Suprapubic skin (tissue), 4 donors: ENCODE measurements at regions not wholly inside any gene's neighbourhood (a gene's known extent, or its start where the extent isn't known, plus 50 kb on each side); places are given as distances from the start of the nearest gene placed in this dataset.

ENCODE experiments used
- DNase-seq, 2 donors: peaks; one replicate each; pipeline ENCODE4 v3.0.0-alpha.2; 2019; ENCODE audit warnings: low spot score in 2 of 2
- H3K27ac ChIP-seq: fragments of 200-600 bp; sonication (generic); one replicate; pipeline ENCODE4 v1.5.1; 2019
- H3K27me3 ChIP-seq: fragments of 200-600 bp; sonication (generic); one replicate; pipeline ENCODE4 v1.5.1; 2019
- H3K36me3 ChIP-seq: fragments of 200-600 bp; sonication (generic); one replicate; pipeline ENCODE4 v1.5.1; 2019
- H3K4me1 ChIP-seq: fragments of 200-600 bp; sonication (generic); one replicate; pipeline ENCODE4 v1.5.1; 2019
- H3K4me3 ChIP-seq: fragments of 200-600 bp; sonication (generic); one replicate; pipeline ENCODE4 v1.5.1; 2019; ENCODE audit warnings: mild to moderate bottlenecking
- H3K9me3 ChIP-seq: fragments of 200-600 bp; sonication (generic); one replicate; pipeline ENCODE4 v1.5.1; 2019
- CTCF ChIP-seq, 2 donors: fragments of 200-600 bp in 1 of 2; fragments of 450-650 bp in 1 of 2; sonication (generic) in 1 of 2; IDR thresholded peaks; one replicate each; pipeline ENCODE4 v1.5.1; 2016 to 2019; ENCODE audit warnings: antibody characterized with exemption in 2 of 2, mild to moderate bottlenecking in 1 of 2, moderate library complexity in 1 of 2
- EP300 ChIP-seq: sonication (generic); formaldehyde crosslinking; IDR thresholded peaks from one replicate; pipeline ENCODE4 v1.6.1; 2017; ENCODE audit warnings: antibody characterized with exemption
- POLR2A ChIP-seq, 2 donors: fragments of 450-650 bp; IDR thresholded peaks; one replicate each; pipeline ENCODE4 v1.6.1; 2017; ENCODE audit warnings: antibody characterized with exemption in 2 of 2, mild to moderate bottlenecking in 2 of 2, moderate library complexity in 2 of 2
- POLR2AphosphoS5 ChIP-seq, 3 donors: sonication (generic); formaldehyde crosslinking; IDR thresholded peaks; one replicate each; pipeline ENCODE4 v1.6.1; 2017; ENCODE audit warnings: antibody characterized with exemption in 3 of 3
- WGBS: methylation state at CpG from one replicate; pipeline ENCODE4 v1.1.5; 2018; 5-methylcytosine and 5-hydroxymethylcytosine counted together

DNA sequence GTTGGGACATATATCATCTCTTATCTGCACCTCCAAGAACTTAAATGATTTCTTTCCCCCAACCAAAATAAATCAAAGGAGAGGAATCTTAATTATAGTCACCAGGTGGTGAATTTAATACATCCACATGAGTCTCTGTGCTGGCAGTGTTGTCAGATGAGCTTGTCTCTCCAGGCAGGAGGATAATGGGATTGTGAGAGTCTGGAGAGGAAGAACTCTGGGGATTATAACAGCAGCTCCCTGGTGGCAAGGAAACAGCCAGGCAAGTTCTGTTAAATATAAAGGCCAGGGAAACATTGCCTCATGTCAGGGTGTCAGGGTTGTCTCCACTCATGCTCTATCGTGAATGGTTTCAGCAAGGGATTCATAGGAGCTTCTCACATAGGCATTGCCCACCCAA is 80.8 kb downstream of the TLR4 start:
- Histone ChIP-seq H3K9me3 (no peaks in the 10 kb centered on the region), H3K4me1 (peaks cover 13% of the 10 kb centered on the region), H3K27ac (no peak overlapping the region), H3K4me3 (no peak overlapping the region), H3K36me3 (no peaks in the 10 kb centered on the region), H3K27me3 (no peaks in the 10 kb centered on the region)
- DNase-seq: no peak
- no peak for TF ChIP-seq POLR2A (IDR thresholded peaks at IDR 0.05)
- no peak for TF ChIP-seq POLR2AphosphoS5 (IDR thresholded peaks at IDR 0.05)
- no peak for TF ChIP-seq EP300
- TF ChIP-seq CTCF (IDR thresholded peaks at IDR 0.05): no peak
- WGBS: 62% methylated on average over 1 of the region's 1 CpG

DNA sequence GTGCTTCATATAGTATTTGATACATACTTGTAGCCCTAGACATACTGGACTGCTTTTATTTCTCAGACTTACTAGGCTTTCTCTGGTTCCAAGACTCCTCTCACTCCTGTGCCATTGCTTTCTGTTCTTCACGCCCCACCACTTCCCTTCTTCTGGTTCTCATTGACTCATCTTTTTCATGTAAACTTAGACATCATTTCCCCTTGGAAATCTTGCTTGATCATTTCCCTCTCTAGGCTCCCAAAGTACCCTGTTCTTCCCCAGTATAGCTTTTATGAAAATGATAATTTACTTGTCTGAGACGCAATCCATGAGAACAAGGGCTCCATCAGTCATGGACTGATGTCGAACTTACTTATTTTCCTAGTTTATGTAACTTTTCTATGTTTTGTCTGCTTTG is 83.5 kb downstream of the TLR4 start:
- H3K4me3 ChIP-seq: no peak overlapping the region
- WGBS: 84% methylated on average over 3 of the region's 3 CpGs
- no peaks in the 10 kb centered on the region for H3K9me3 ChIP-seq
- H3K4me1 ChIP-seq: peaks cover 9% of the 10 kb centered on the region
- no peaks in the 10 kb centered on the region for H3K27me3 ChIP-seq
- TF ChIP-seq POLR2AphosphoS5 (IDR thresholded peaks at IDR 0.05): no peak
- no peak for TF ChIP-seq POLR2A (IDR thresholded peaks at IDR 0.05)
- no peak for TF ChIP-seq CTCF (IDR thresholded peaks at IDR 0.05)
- no peak for TF ChIP-seq EP300
- no peaks in the 10 kb centered on the region for H3K36me3 ChIP-seq
- H3K27ac ChIP-seq: no peak overlapping the region
- DNase-seq: no peak

DNA sequence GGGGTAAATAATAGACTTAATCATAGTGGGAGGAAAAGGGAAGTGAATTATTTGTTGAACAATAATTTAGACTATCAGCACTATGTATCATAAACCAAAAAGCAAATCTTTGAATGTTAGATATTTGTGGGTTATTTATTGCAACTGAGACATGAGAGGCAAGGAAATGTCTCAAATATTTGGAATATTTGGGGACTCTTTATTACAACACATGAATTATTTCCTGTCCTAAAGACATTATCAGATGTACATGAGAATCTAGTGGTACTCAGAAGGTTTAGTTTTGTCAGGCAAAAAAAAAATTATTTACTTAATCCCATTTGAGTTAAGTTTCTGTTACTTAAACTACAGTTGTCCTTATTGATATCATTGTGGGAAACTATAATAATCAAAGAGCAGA is 91.1 kb downstream of the TLR4 start:
- H3K27ac ChIP-seq: no peak overlapping the region
- H3K36me3 ChIP-seq: no peaks in the 10 kb centered on the region
- no peak overlapping the region for H3K4me3 ChIP-seq
- no peak for TF ChIP-seq CTCF (IDR thresholded peaks at IDR 0.05)
- TF ChIP-seq POLR2A (IDR thresholded peaks at IDR 0.05): no peak
- no peak for TF ChIP-seq POLR2AphosphoS5 (IDR thresholded peaks at IDR 0.05)
- no peak for TF ChIP-seq EP300
- no peaks in the 10 kb centered on the region for H3K4me1 ChIP-seq
- no peaks in the 10 kb centered on the region for H3K27me3 ChIP-seq
- no peak for DNase-seq
- H3K9me3 ChIP-seq: no peaks in the 10 kb centered on the region

DNA sequence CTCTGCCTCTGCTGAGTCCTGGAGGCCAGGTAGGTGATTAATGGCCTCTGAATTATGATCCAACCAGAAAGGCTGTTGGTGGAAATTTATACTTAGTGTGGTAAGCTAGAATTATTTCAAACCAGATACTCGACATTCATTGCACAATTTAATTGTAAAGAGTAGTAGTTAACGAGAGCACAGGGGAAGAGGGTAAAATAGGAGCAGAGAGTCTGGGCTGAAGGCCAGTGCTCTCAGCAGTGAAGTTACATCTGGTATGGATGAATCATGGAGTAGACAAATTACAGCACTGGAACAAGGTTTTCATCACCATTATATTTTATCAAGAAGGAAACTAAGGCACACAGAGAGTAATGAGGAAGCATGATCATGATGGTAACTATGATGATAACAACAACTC is 92.5 kb downstream of the TLR4 start:
- no peaks in the 10 kb centered on the region for H3K27me3 ChIP-seq
- no peak overlapping the region for H3K27ac ChIP-seq
- H3K4me1 ChIP-seq: no peaks in the 10 kb centered on the region
- 66% methylated on average over 2 of the region's 2 CpGs for WGBS
- no peak for TF ChIP-seq EP300
- TF ChIP-seq CTCF (IDR thresholded peaks at IDR 0.05): no peak
- no peak for TF ChIP-seq POLR2A (IDR thresholded peaks at IDR 0.05)
- no peaks in the 10 kb centered on the region for H3K36me3 ChIP-seq
- H3K4me3 ChIP-seq: no peak overlapping the region
- H3K9me3 ChIP-seq: no peaks in the 10 kb centered on the region
- no peak for DNase-seq

DNA sequence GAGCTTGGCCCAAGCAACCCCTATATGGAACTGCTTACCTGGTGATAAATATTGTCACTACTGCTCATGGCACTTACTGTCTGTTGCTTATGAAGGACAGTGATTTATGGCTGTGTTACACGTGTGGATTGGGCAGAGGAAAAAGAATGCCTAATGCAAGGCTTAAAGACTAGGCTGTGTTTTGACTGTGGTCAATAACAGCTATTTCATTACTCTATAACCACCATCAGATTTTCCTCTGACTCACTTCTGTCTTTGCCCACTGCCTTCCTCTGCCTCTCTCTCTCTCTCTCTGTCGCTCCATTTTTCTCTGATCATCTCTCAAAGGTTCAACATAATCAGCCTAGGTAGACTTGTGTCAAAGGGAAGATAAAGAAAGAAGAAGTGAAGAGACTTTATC is 96.2 kb downstream of the TLR4 start:
- no peak for TF ChIP-seq CTCF (IDR thresholded peaks at IDR 0.05)
- TF ChIP-seq POLR2A (IDR thresholded peaks at IDR 0.05): no peak
- TF ChIP-seq EP300: no peak
- TF ChIP-seq POLR2AphosphoS5 (IDR thresholded peaks at IDR 0.05): no peak
- Histone ChIP-seq H3K4me3 (no peak overlapping the region), H3K27me3 (no peaks in the 10 kb centered on the region), H3K4me1 (no peaks in the 10 kb centered on the region), H3K9me3 (no peaks in the 10 kb centered on the region), H3K27ac (no peak overlapping the region), H3K36me3 (no peaks in the 10 kb centered on the region)
- DNase-seq: no peak
- 60% methylated on average over 2 of the region's 2 CpGs for WGBS
